NCI-H1105 treated with DMSO at 0.1 percent for 48 hours (cell line): ENCODE measurements at regions not wholly inside any gene's neighbourhood (a gene's known extent, or its start where the extent isn't known, plus 50 kb on each side); places are given as distances from the start of the nearest gene placed in this dataset.

ENCODE experiments used
- DNase-seq: peaks from one replicate; lab custom pipeline; 2025; lab: John Stamatoyannopoulos, UW

DNA sequence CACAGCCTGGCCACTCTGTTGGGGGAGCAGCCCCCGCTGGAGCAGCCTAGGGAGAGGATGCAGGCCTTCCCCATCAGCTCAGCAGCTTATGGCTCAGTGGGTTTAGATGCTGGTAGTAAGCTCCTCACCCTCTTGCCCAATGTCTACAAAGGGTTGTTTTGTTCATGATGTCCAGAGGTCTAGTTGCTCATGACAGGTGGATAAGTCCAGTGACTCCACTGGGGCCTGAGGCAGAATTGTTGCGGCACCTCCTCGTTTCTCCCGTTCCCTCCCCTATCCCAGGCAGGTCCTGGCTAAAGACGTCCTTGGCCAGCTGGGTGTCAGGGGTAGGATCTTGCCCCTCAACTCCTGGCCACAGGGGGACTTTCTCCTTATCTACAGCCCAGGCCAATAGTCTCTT is 233.5 kb upstream of the B3GAT1 start:
- no peak for DNase-seq

DNA sequence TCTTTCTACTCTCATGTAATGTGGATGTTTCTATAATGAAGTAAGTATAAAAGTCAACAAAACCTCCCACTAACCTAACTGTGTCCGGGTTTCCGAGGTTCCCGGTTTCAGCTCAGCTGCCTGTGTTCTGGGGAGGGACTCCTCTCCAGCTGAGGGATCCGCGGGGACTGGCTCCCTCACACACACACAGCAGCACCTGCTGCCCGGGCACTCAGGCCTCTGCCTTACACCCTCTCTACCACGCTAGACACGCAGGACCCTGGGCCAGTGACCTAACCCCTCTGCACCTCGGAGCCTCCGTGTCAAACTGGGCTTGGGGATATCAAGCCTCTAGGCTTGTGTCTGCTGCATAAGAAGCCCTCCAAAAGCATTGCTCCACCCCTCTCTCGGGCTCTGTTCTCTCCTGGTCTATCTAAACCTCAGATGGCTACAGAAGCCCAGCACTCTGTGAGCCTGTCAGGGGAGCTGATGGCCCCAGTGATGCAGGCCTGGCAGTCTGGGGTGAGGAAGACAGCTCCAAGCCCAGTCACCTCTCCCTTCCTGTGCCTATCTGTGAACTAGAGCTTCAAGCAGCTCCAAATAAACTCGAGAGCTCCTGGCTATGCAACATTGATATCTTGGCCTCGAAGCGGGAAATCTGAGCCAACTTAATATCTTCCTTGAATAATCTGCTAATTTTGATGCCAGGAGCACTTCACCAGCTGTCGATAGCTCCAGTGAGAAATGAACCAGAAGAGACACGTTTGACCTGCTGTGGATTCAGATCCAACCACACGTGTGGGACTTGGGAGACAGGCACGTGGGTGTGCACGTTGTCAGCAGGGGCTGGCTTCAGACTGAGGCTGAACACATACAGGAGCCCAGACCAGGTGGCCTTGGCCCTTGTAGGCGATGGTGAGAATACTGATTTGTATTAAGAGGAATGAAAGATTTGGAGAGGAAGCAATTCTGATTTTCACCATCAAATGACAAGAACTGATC is 232.7 kb upstream of the B3GAT1 start:
- no peak for DNase-seq

DNA sequence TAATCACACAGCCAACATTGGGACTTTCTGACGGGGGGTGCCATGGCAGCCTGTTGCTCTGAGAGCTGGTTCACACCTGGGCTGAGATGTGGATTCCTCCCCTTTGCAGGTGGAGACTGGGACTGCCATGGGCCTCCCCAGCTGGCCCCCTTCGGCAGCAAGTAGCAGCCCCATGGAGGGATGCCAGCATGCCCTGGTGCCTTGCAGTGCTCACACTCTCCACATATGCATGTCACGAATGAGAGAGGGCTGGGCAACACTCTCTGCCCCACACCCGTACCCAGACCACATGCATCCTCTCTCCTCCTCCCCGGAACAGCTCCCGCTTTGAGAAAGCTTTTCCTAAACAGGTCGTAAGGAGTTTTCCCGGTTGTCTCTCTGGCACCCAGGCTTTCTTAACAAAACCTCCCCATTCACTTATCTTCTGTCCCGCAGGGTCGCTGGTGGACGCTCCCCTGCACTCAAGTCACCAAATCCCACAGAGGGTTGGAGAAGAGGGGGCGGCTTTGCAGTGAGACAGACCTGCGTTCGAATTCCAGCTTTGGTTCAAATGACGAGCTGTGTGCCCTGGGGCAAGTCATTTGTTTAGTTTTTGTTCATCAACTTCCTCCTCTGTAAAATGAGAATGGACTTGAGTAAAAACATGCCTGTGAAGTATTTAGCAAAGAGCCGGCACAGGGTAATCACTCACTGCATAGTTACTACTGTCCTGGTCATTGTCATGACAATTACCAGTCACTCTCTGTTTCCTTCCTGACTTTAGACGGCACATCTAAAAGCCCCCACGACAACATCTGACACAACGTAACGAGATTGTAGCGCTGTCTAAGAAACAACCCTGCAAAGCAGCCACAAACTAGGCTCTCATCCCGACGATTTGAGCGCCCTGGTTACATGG is 231.3 kb upstream of the B3GAT1 start:
- DNase-seq, result no peak

DNA sequence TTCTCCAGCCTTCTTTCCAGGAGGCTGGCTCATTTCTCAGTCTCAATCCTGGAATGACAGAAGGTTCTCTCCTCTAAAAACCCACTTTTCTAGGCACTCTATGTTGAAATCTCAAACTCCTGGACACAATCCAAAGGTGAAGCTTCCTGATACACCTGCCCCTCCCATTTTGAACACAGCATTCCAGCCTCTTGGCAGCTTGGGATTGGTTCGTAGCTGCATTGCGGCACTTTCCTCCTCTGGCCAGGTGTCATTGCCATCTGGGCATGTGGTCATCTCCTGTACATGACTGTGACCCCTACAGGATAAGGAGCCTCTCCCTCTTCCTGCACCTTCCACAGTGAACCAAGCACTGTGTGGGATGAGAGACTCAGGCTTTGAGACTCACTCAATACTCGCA is 230.2 kb upstream of the B3GAT1 start:
- DNase-seq, result no peak

DNA sequence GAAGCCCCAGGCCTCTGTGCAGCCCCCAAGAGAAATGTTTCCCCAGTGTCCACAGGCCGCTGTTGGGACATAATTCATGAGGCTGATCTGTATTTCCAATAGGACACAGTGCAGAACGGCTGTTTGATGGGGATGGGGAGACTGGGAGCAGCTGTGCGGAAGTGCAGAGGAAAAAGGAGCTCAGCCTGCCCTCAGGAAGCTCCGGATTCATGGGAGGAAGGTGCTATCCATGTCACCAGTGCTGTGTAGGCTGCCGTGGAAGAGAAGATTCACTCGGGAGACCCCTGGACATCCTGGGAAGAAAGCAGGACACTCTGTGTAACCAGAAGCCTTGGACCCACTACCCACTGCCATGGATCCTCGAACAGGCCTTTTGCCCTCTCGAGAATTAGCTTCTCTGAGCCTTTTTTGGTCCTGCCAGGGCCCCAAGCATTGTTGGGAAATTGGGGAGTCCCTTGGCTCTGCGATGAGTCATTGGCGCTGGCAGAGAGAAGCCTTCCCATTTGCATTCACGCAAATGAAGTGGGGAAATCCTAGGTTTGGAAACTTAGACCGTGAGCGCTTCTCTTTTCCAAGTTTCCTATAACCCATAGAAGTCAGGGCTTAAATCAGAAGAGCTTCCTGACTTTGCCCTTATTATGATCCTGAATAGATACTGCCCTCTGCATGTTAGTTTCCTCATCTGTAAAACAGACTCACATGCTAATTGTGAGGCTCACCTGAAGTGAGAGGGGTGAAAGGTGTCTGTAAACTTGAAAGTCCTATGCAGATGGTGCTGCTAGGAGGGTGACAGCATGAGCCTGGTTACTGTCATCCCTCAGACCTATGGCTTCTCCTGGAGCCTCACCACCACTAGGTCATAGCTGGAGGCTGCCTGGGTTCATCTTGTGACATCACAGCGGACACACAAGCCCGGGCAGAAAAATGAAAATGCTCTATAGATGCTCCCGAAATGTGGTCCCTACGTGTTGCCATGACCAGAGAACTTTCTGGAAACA is 229.2 kb upstream of the B3GAT1 start:
- DNase-seq, result no peak

DNA sequence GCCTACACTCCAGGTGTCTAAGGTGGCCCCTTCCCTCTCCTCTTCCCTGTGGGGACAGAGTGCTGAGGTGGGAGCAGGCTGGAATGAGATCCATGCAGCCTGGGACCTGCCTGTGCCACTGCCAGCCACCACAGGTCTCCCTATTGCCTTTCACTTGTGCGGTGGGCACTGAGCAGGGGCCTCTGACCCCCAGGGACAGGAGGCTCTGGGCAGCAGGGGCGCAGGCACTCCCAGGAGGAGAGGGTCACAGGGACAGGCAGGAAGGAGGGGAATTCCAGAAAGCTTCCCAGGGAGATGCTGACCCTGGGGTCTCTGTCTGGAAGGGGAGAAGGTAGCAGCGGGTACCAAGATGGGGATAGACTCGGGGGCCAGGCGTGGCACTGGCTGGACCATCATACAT is 228.5 kb upstream of the B3GAT1 start:
- no peak for DNase-seq

DNA sequence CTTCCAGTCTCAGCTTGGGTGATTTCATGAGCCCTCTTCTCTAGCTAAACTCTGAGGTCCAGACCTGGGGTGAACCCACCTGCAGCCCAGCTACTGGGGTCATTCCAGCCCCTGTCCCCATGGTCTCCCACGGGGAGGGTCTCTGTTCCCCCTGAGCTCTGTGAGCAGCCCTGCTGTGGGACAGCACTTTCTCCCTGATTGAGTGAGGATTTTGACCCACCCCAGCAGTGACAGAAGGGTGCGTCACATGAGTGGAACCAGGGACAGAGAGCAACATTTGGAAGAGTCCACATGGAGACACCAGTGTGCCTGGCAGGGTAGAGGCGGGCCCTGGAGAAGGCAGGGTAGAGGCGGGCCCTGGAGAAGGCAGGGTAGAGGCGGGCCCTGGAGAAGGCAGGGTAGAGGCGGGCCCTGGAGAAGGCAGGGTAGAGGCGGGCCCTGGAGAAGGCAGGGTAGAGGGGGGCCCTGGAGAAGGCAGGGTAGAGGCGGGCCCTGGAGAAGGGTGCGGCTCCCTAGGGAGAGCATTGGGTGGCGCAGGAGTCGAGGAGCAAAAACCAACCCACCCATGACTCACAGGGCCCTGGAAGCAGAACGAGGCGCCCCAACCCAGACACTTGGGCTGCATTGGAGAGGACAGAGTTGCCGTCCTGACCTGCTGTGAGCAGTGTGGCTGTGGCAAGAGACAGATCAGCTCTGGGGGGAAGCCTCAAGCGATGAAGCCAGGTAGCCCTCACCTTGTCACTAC is 227.7 kb upstream of the B3GAT1 start:
- no peak for DNase-seq

DNA sequence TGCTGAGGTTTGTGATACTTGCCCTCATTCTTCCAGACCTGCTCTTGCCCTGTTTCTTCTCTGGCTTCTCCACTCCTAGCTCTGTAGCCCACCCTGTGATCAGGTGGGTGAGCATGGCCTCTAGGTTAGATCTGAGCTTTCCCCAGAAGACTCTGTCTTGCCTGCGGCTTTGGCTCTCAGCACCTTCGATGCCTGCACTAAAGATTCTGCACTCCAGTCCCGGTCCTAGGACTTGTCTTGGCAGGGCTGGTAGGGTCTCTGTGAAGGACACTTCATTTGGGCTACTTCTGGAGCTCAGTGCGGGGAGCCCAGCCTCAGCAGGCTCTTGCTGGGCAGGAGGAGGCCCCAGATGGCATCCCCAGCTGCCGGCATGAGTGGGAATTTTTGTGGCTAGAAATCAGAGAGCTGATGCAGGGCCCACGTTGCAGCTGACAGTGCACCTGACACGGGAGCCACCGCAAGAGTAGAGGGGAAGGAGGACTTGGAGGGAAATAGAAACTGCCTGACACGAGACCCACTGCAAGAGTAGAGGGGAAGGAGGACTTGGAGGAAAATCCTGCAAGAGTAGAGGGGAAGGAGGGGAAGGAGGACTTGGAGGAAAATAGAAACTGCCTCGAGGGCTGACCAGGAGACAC is 226.9 kb upstream of the B3GAT1 start:
- DNase-seq, result no peak

DNA sequence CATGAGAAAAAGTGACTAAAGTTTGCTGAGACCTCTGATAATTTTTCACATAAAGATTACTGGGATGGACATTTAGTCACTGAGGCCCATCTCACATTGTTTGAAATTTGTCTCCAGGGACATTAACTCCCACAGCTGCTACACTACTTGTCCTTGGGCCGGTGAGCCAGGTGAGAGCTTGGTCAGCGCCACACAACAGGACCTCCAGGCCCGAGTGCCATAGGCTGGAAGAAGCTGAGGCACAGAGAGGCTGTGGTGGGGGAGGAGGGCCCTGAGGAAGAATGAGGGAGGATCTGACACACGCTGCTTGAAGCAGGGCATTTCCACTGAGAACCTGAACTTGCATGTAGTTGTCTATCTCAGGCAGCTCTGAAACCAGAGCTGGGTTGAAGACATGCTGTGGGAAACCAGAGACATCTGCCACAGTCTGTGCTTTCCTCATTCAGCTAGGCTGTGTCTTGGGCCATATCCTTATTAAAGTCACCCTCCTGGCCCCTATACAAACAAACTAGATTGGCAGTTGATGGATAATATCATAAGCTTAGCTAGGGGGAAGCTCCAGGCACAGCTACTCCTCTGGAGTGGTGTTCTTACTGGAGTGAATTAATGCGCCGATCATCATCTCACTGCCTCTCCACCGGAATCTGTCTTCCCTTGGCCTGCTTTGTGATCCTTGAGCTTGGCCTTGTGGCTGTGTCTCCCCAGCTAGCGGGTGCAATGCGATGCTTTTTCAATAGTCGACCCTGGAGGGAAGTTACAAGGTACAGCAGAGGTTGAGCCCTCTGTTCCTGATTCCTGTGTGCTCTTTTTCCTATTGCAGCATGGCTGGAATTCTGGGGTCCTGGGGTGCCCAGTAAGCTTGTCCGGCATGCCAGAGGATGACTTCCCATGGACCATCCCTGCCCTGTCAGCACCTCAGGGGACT is 225.3 kb upstream of the B3GAT1 start:
- no peak for DNase-seq

DNA sequence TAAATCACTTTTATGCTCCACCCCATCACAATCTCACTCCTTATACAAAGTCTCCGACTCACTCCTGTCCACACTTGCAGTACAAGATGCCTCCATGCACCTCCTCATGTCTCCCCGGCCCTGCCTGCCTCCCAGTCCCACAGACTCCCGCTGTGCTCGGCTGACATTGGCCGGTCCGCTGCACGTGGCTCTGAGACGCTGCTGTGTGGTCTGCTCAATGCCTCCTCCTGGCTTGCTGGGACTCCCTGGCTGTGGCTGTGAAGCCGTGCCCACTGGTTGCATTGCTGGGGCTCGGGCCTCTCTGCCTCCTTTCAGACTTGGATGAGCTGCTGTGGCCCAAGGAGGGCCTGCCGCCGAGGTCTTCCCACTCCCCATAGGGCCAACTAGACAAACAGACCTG is 224.0 kb upstream of the B3GAT1 start:
- DNase-seq, result no peak

DNA sequence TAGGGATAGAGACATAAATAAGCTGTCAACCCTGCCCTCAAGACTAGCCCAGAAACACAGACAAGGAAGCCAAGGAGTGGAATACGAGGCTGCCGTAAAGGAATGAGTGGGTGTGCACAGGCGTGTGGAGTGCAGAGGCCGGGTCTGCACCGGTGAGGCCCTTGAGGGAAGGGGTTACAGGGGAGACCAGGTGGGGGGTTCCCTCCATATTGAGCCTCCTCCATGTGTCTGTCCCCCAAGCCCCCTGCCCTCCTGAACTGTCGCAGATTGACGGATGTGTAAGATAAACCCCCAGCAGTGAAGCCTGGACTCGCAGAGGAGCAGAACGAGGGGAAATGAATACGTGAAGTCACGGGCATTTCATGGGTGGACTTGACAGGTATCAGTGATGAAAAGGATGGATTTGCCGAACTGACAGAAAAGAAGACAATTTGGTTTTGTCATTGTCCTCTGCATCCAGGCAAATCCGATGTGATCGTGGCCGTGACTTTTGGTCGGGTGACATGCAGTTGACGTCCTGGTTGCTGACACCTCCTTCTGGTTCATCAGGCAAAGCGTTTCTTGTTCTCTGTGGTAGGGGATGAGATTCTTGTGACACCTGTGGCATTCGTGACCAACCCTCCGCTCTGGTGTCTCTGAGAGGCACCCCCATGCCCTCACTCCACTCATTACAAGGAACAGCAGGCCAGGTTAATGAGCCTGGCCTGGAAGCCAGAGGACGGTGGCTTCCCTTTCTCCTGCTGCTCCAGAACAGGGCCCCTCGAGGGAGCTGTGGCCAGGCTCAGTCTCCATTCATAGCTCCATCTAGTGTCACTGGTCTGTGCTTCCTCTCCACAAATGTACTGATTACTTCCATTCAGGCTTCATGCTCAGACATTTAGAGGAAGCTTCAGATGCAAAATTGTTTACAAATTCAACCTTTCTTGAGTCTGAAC is 223.1 kb upstream of the B3GAT1 start:
- no peak for DNase-seq

DNA sequence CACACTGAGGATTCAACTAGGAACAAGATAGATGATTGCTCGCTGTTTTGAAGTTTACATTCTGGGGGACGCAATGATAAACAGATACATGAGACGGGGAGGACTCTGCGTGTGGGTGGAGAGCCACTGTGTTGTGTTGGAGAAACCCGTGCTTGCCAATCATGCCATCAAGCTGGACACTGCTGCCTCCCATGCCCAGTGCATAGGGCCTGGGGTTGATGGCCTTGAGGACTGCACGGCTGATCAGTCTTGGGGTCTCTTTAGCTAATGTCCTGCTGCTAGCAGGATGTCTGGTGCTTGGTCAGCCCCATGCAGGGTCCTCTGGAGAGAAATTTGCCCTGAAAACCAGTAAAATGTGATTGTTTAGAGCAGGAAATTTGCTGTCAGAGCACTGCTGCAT is 221.2 kb upstream of the B3GAT1 start:
- DNase-seq, result no peak

DNA sequence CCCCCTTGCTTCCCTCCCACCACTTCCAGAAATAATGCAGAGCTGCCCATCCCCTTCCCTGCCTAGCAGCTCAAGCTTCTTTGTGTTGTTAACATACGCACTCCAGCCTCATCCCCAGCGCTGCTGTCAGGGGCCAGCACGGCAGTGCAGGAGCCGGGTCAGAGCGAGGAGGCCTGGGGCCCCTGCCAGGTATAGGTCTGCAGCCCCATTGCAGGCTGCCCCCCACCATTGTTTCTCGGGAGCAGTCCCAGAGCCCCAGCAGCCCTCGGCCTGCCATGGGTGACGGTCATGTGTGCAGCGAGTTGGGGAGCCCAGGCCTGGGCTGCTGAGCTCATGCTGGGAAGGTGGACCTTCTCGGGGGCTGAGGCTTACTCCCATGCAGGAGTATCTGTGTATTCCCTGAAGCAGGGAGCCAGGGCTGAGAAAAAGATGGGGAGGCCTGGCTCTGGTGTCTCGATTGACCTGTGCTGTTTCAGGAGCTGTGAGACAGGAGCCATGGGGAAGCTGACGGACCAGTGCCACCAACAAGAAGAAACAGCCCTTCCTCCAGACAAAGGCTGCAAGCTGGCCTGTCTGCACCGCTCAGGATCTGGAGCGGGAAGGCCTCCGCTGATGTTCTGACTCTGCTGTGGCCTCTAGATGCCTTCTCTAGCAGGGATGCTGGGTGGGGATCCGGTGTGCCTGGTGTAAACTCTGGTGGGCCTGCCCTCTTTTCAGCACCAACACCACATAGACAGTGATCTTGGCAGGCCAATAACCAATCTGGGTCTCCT is 220.5 kb upstream of the B3GAT1 start:
- DNase-seq, result no peak

DNA sequence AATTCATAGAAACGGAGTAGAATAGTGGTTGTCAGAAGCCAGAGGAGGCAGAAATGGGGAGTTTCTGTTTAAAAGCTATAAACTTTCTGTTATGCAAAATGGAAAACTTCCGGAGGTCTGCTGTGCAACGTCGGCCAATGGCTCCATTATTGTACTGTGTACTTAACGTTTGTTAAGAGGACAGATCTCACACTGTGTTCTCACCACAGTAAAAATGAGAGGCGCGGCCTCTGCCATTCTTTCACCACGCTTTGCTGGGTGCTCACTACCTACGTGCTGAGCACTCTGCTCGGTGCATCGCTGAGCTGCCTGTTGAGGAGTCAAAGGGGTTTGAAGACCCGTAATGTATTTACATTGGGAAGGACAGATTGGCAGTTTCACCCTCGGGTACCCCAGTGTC is 218.8 kb upstream of the B3GAT1 start:
- DNase-seq, result no peak

DNA sequence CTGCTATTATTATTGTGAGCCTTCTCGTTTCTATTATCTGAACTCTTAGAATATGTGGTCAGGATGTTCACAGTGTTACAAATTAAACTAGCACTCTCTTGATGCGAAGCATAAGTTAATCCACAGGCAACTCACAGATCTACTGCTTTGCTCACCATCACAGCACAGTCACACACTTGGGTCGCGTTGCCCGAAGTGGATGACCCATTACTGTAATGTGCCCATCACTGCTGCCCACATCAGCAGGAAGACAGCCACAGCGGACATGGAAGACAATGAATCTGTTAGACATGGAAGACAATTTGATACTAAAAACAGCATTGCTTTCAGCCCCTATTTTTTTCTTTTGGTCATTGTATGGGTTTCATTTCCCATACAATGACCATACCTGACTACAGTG is 216.4 kb upstream of the B3GAT1 start:
- DNase-seq, result no peak

DNA sequence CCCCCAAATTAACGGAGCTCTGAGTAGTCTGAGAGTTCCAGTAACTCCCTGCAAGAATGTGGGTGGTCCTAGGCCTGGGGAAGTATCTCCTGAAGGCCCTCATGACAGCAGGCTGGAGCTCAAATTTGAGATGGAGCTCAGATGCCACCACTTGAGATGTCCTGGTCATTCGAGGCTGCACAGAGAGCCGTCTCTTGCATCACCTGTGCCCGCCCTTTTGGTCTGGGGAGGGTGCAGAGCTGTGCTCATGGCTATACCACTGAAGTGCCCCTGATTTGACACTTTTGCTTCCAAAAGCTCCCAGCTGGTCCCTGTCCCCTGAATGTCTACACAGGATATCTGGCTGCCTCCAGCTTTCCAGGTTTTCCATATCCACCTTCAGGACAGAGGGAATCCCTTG is 214.0 kb upstream of the B3GAT1 start:
- DNase-seq, result no peak

DNA sequence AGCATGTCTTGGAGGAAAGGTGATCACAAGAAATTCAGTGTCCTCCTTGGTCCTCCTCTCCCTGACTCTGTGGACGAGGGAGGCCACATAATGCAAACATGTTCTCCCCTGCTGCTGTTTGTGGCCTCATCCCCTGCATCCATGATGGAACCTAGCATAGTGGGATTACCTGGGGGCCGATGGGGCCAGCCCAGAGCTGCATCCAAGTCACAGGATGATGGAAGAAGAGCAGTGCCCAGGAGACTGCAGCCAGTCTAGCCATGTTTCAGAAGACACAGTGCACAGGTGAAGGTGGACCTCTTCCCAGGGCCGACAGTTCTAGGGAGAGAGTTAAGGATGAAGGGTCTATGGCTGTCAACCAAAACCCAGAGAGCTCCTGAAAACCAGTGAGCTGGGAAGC is 213.6 kb upstream of the B3GAT1 start:
- DNase-seq, result no peak

DNA sequence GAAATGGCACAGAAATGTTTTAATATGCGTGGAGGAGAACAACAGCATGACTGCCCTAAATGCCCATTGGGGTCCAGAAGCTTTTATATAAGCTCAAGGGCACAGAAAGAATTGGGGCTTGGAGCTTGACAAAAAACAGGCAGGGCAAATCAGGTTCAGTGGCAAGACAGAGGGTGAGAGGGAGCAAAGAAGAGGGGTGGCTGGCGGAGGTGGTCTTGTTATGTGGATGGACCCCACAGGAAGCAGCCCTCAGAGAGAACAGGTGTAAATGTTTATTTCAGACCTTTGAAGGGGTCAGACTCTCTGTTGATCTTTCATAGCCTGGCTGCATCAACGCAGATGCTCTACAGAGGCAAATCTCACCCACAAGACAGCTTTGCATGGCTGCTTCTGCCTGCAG is 213.1 kb upstream of the B3GAT1 start:
- DNase-seq, result no peak
